ENCODE measurements at regions not wholly inside any gene's neighbourhood (a gene's known extent, or its start where the extent isn't known, plus 50 kb on each side); places are given as distances from the start of the nearest gene placed in this dataset.

DNA sequence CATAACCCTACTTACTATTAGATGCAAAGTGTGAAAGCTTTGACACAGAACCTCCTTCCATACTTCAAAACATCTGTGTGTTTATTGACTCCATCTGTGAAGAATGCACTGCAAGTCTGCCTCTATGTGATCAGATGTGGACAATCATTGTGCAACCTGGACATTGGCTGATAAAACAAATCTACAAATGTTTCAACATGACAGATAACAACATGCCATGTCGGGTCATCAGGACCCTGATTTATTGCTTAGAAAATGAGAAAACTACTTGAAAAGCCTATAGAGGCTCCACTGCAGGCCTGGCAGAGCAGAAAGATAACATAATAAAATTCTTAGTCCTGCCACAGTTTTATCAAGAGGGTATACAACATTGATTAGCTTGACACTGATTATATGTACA lies 1286.4 kb downstream of the GRIK2 start:
- H3K79me2 ChIP-seq (ENCODE audit: control insufficient read depth, insufficient read depth, low read length): no peaks in the 10 kb centered on the region
- DNase-seq (ENCODE audit: low read depth, low spot score) (no peak), FAIRE-seq (no peak), ATAC-seq (no peak)
- intact Hi-C loops (cut with micrococcal nuclease; ENCODE audit: unreplicated experiment) (no loop called here), in situ Hi-C loops (cut with MboI) (no loop called here)
- ChIA-PET CTCF (no interaction called here), RAD21 (ENCODE audit: unreplicated experiment) (no interaction called here), POLR2A (no interaction called here), SMC1A (ENCODE audit: uncharacterized antibody, unreplicated experiment) (no interaction called here)
- H3K9ac ChIP-seq (ENCODE audit: control insufficient read depth, insufficient read depth, low read length): no peak overlapping the region
- H3K4me2 ChIP-seq (ENCODE audit: control insufficient read depth, insufficient read depth): no peak overlapping the region
- H2AFZ ChIP-seq (ENCODE audit: control insufficient read depth, low read depth, low read length): no peak overlapping the region
- H3K36me3 ChIP-seq (ENCODE audit: control insufficient read depth in 2 of 2, insufficient read depth in 2 of 2, low read length in 1 of 2): no peaks in the 10 kb centered on the region
- no peak overlapping the region for H3K4me3 ChIP-seq
- BruUV-seq (replicated peaks): no TSS peak
- H3K9me3 ChIP-seq (replicated peaks; ENCODE audit: control insufficient read depth, insufficient read depth, low read length): no peaks in the 10 kb centered on the region
- H3K27me3 ChIP-seq (replicated peaks in 1 of 2; ENCODE audit: control insufficient read depth in 2 of 2, insufficient read depth in 2 of 2, low read length in 1 of 2): no peaks in the 10 kb centered on the region
- 0% methylated on average over 1 of the region's 1 CpG for WGBS (ENCODE audit: insufficient coverage, insufficient replicate concordance, low lambda C conversion rate, missing lambda C conversion rate)
- no peaks in the 10 kb centered on the region for H3K4me1 ChIP-seq (ENCODE audit: control insufficient read depth, insufficient read depth, low read length)
- no peak overlapping the region for H3K27ac ChIP-seq (ENCODE audit: control insufficient read depth, insufficient read depth)
- H4K20me1 ChIP-seq (ENCODE audit: control insufficient read depth, insufficient read depth): no peaks in the 10 kb centered on the region
- TF ChIP-seq MXI1 (IDR thresholded peaks at IDR 0.05; ENCODE audit: low read depth, low read length) (no peak), MEF2B (IDR thresholded peaks at IDR 0.05; ENCODE audit: partially characterized antibody, poor library complexity, severe bottlenecking) (no peak), ZNF24 (IDR thresholded peaks at IDR 0.05) (no peak), NR2C1 (IDR thresholded peaks at IDR 0.05) (no peak), ZNF217 (IDR thresholded peaks at IDR 0.05) (no peak), GATAD2B (conservative IDR thresholded peaks at IDR 0.05; ENCODE audit: low read depth) (no peak), MTA3 (IDR thresholded peaks at IDR 0.05; ENCODE audit: borderline replicate concordance, low read length) (no peak), SMAD5 (IDR thresholded peaks at IDR 0.05; ENCODE audit: low read depth) (no peak), RAD51 (IDR thresholded peaks at IDR 0.05) (no peak), POLR2A (IDR thresholded peaks at IDR 0.05; ENCODE audit: low read depth, low read length) (no peak), CBX5 (IDR thresholded peaks at IDR 0.05; ENCODE audit: low read depth) (no peak), EGR1 (IDR thresholded peaks at IDR 0.05; ENCODE audit: borderline replicate concordance in 1 of 2, low read depth in 2 of 2, low read length in 2 of 2) (no peak)
- TF ChIP-seq, protein P1, sequence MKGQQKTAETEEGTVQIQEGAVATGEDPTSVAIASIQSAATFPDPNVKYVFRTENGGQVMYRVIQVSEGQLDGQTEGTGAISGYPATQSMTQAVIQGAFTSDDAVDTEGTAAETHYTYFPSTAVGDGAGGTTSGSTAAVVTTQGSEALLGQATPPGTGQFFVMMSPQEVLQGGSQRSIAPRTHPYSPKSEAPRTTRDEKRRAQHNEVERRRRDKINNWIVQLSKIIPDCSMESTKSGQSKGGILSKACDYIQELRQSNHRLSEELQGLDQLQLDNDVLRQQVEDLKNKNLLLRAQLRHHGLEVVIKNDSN (IDR thresholded peaks at IDR 0.05; ENCODE audit: borderline replicate concordance, extremely low read length, insufficient read depth, low read depth, low read length): no peak
- TF ChIP-seq, protein P2, sequence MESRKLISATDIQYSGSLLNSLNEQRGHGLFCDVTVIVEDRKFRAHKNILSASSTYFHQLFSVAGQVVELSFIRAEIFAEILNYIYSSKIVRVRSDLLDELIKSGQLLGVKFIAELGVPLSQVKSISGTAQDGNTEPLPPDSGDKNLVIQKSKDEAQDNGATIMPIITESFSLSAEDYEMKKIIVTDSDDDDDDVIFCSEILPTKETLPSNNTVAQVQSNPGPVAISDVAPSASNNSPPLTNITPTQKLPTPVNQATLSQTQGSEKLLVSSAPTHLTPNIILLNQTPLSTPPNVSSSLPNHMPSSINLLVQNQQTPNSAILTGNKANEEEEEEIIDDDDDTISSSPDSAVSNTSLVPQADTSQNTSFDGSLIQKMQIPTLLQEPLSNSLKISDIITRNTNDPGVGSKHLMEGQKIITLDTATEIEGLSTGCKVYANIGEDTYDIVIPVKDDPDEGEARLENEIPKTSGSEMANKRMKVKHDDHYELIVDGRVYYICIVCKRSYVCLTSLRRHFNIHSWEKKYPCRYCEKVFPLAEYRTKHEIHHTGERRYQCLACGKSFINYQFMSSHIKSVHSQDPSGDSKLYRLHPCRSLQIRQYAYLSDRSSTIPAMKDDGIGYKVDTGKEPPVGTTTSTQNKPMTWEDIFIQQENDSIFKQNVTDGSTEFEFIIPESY (IDR thresholded peaks at IDR 0.05): no peak
- TF ChIP-seq, protein P3, sequence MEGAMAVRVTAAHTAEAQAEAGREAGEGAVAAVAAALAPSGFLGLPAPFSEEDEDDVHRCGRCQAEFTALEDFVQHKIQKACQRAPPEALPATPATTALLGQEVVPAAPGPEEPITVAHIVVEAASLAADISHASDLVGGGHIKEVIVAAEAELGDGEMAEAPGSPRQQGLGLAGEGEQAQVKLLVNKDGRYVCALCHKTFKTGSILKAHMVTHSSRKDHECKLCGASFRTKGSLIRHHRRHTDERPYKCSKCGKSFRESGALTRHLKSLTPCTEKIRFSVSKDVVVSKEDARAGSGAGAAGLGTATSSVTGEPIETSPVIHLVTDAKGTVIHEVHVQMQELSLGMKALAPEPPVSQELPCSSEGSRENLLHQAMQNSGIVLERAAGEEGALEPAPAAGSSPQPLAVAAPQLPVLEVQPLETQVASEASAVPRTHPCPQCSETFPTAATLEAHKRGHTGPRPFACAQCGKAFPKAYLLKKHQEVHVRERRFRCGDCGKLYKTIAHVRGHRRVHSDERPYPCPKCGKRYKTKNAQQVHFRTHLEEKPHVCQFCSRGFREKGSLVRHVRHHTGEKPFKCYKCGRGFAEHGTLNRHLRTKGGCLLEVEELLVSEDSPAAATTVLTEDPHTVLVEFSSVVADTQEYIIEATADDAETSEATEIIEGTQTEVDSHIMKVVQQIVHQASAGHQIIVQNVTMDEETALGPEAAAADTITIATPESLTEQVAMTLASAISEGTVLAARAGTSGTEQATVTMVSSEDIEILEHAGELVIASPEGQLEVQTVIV (IDR thresholded peaks at IDR 0.05; ENCODE audit: borderline replicate concordance, partially characterized antibody): no peak
- TF ChIP-seq, protein P4, sequence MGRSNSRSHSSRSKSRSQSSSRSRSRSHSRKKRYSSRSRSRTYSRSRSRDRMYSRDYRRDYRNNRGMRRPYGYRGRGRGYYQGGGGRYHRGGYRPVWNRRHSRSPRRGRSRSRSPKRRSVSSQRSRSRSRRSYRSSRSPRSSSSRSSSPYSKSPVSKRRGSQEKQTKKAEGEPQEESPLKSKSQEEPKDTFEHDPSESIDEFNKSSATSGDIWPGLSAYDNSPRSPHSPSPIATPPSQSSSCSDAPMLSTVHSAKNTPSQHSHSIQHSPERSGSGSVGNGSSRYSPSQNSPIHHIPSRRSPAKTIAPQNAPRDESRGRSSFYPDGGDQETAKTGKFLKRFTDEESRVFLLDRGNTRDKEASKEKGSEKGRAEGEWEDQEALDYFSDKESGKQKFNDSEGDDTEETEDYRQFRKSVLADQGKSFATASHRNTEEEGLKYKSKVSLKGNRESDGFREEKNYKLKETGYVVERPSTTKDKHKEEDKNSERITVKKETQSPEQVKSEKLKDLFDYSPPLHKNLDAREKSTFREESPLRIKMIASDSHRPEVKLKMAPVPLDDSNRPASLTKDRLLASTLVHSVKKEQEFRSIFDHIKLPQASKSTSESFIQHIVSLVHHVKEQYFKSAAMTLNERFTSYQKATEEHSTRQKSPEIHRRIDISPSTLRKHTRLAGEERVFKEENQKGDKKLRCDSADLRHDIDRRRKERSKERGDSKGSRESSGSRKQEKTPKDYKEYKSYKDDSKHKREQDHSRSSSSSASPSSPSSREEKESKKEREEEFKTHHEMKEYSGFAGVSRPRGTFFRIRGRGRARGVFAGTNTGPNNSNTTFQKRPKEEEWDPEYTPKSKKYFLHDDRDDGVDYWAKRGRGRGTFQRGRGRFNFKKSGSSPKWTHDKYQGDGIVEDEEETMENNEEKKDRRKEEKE (IDR thresholded peaks at IDR 0.05): no peak
